Omental fat pad (tissue), 3 donors: ENCODE measurements at regions not wholly inside any gene's neighbourhood (a gene's known extent, or its start where the extent isn't known, plus 50 kb on each side); places are given as distances from the start of the nearest gene placed in this dataset.
"Not testable (repeated sequence)": the region's sequence is repeated elsewhere in the genome, so short reads cannot be mapped to it uniquely, and the experiment has no call there.

Experiments
- ATAC-seq: fragments of 150-250 bp; one replicate; pipeline ENCODE4 v1.9.1; 2016; ENCODE audit warnings: mild to moderate bottlenecking, moderate library complexity; ENCODE audit not compliant: low FRiP score
- DNase-seq: peaks from one replicate; pipeline ENCODE4 v3.0.0-alpha.2; 2019; ENCODE audit warnings: low spot score
- TF ChIP-seq, protein P1 (sequence below), 3 donors: fragments of 450-650 bp; IDR thresholded peaks; one replicate each; pipeline ENCODE4 v1.5.1; 2016 to 2017; ENCODE audit warnings: antibody characterized with exemption in 3 of 3, mild to moderate bottlenecking in 3 of 3, moderate library complexity in 2 of 3

DNA sequence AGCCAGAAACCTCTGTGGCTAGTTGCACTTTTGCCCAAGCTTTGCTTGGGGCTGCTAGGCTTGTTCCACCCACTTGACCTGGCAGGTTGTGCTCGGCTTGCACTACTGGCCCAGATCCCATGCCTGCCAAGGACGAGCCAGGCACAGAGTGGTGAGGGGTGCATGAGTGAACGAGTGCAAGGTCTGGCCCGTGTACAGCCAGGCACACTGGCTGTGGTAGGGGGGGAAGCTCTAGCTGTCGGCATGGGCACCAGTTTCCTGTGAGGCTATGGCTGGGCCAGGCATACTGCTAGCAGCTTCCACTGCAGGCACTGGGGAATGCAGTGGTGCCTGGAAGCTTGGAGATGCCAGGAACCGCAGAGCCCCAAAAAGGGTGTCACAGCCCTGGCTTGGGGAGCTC lies 210.4 kb downstream of the AKAIN1 start:
- TF ChIP-seq, protein P1, sequence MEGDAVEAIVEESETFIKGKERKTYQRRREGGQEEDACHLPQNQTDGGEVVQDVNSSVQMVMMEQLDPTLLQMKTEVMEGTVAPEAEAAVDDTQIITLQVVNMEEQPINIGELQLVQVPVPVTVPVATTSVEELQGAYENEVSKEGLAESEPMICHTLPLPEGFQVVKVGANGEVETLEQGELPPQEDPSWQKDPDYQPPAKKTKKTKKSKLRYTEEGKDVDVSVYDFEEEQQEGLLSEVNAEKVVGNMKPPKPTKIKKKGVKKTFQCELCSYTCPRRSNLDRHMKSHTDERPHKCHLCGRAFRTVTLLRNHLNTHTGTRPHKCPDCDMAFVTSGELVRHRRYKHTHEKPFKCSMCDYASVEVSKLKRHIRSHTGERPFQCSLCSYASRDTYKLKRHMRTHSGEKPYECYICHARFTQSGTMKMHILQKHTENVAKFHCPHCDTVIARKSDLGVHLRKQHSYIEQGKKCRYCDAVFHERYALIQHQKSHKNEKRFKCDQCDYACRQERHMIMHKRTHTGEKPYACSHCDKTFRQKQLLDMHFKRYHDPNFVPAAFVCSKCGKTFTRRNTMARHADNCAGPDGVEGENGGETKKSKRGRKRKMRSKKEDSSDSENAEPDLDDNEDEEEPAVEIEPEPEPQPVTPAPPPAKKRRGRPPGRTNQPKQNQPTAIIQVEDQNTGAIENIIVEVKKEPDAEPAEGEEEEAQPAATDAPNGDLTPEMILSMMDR (IDR thresholded peaks at IDR 0.05), result no peak
- DNase-seq (no peak), ATAC-seq (no peak)

DNA sequence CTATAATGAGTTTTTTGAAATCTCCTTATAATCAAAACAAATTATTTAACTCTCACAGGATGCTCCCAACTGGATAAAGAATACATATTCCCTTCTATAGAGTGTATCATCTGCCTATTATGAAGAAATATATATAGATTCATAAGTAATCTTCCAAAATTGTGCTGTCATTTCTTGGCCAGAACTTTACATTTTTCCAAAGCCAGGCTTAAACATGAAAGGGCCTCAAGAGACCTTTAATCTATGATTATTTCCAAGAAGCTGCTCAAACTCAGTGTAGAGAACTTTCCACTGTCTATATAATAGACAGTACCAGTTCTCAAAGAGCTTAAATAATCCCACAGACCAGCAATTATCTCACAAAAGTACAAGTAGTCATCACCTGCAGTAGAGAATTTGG lies 211.0 kb downstream of the AKAIN1 start:
- TF ChIP-seq, protein P1 (IDR thresholded peaks at IDR 0.05), result no peak
- DNase-seq, result no peak
- no peak for ATAC-seq

DNA sequence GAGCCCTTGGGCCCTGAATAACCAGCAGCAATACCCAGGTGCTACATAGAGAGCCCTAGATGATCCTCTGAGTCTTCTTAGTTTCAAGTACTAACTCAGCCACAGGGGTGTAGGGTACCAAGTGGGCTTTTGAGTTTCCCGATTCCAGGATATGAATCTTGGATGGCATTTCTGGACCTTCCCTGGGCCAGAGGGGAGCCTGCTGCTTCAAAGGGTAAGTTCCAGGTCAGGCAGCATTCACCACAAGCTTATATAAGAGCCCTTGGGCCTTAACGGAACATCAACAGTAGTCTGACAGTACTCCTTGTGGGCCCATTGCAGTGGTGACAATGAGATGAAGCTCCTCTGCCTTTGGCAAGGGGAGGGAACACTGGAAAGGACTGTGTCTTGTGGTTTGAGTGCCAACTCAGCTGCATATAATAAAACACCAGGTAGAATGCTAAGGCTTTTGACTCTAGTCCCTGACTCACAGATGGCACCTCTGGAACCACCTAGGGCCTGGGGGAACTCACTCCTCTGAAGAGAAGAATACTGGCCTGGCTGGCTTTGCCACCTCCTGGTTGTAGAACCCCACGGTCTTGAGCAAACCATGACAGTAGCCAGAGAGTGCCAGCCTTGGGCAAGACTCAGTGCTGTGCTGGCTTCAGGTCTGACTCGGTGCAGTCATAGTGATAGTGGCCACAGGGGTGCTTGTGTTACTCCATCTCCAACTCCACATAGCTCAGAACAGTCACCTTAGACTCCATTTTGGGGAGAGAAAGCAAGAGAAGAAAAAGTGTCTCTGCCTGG lies 235.7 kb downstream of the AKAIN1 start:
- TF ChIP-seq, protein P1 (IDR thresholded peaks at IDR 0.05), result no peak
- ATAC-seq (no peak), DNase-seq (no peak)

DNA sequence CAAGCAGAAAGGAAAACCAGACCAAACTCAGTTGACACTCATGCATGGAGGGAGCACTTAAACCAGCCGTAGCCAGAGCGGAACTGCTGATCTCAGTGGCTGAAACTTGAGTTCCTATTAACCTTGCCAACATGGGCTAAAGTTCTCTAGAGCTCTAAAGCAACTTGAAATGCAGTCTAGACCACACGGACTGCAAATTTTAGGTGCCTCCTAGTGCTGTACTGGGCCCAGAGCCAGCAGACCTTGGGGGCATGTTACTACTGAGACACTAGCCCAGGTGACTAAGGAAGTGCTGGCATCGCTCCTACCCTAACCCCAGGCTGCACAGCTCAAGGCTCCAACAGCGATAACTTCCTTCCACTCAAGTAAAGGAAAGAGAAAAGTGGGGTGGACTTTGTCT lies 236.5 kb downstream of the AKAIN1 start:
- DNase-seq (no peak), ATAC-seq (no peak)
- TF ChIP-seq, protein P1 (IDR thresholded peaks at IDR 0.05), result no peak

DNA sequence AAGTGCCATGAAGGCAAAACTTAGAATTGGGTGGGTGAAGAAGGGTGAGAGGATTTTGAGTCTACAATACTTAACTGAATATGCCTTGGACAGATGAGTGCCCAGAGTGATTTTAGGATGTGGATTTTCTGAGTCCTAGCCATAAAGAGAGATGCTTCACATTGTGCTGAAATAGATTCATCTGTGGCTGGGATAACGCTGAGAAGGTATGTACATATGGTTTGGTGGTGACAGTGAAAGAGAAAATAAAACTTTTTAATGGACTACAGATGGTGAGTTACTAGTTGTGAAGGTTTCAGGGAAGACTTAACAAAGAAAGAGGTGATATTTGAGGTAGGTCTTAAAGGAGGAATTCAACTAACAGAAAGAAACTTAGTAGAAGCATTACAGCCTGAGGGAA lies 265.8 kb downstream of the AKAIN1 start:
- no peak for ATAC-seq
- DNase-seq, result no peak
- TF ChIP-seq, protein P1 (IDR thresholded peaks at IDR 0.05), result no peak

DNA sequence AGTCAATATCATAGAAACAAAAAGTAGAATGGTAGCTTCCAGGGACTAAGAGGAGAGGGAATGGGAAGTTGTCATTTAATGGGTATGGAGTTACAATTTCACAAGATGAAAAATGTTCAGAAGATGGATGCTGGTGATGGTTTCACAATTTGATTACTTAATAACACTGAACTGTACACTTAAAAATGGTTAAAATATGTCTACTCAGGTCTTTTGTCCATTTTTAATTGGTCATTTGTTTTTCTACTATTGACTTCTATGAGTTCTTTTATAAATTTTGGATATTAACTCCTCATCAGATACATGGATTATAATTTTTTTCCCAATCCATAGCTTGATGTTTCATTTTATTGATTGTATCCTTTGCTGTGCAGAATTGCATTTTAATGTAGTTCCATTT lies 275.5 kb downstream of the AKAIN1 start:
- ATAC-seq, result no peak
- TF ChIP-seq, protein P1 (IDR thresholded peaks at IDR 0.05), result no peak

DNA sequence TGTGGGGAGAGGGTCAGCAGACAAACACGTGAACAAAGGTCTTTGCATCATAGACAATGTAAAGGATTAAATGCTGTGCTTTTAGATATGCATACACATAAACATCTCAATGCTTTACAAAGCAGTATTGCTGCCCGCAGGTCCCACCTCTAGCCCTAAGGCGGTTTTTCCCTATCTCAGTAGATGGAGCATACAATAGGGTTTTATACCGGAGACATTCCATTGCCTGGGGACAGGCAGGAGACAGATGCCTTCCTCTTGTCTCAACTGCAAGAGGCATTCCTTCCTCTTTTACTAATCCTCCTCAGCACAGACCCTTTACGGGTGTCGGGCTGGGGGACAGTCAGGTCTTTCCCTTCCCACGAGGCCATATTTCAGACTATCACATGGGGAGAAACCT lies 279.5 kb downstream of the AKAIN1 start:
- DNase-seq, ATAC-seq: not testable (repeated sequence)

More for the DNA sequence above, 275.5 kb downstream of the AKAIN1 start:
- no peak for DNase-seq
